ENCODE measurements at regions not wholly inside any gene's neighbourhood (a gene's known extent, or its start where the extent isn't known, plus 50 kb on each side); places are given as distances from the start of the nearest gene placed in this dataset.

DNA sequence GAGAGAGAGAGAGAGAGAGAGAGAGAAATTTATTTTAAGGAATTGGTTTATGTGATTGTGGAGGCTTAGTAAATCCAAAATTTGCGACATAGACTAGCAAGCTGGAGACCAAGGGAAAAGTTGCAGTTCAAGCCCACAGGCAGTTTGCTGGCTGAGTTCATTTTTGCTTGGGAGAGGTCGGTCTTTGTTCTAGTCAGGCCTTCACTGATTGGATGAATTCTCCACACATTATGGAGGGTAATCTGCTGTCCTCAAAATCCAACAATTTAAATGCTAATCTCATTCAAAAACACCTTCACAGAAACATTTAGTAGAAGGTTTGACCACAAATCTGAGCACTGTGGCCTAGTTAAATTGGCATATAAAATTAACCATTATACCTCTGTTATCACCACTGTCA is 439.6 kb downstream of the EPM2A start:
- Histone ChIP-seq H3K9ac (ENCODE audit: low read length) (no peak overlapping the region), H3K36me3 (replicated peaks in 1 of 2; ENCODE audit: control extremely low read depth in 1 of 2, control insufficient read depth in 1 of 2, extremely low read depth in 1 of 2, insufficient read depth in 2 of 2, low read length in 1 of 2) (no peaks in the 10 kb centered on the region), H3K27me3 (replicated peaks in 1 of 4; ENCODE audit: control extremely low read depth in 1 of 4, control insufficient read depth in 3 of 4, insufficient read depth in 4 of 4, low read length in 3 of 4) (no peaks in the 10 kb centered on the region), H3K79me2 (ENCODE audit: control insufficient read depth, insufficient read depth, low read length) (no peaks in the 10 kb centered on the region), H3K4me3 (ENCODE audit: control extremely low read depth in 1 of 5, extremely low read depth in 1 of 5, insufficient read depth in 1 of 5, low read depth in 2 of 5, low read length in 4 of 5) (no peak overlapping the region), H3K9me3 (ENCODE audit: control extremely low read depth in 1 of 3, control insufficient read depth in 2 of 3, insufficient read depth in 1 of 3, low read length in 2 of 3) (no peaks in the 10 kb centered on the region), H3K4me1 (ENCODE audit: control insufficient read depth in 2 of 2, insufficient read depth in 2 of 2, low read length in 2 of 2) (no peaks in the 10 kb centered on the region), H3K27ac (ENCODE audit: low read length in 2 of 2) (no peak overlapping the region), H2AFZ (ENCODE audit: insufficient read depth, low read depth, low read length, poor library complexity, severe bottlenecking) (no peak overlapping the region), H3K4me2 (replicated peaks; ENCODE audit: low read depth, low read length, poor library complexity, severe bottlenecking) (no peak overlapping the region), H4K20me1 (ENCODE audit: control insufficient read depth, insufficient read depth, low read length, poor library complexity, severe bottlenecking) (no peaks in the 10 kb centered on the region)
- WGBS (ENCODE audit: insufficient coverage): 100% methylated on average over 1 of the region's 2 CpGs
- DNase-seq: no peak
- Mint-ChIP-seq H3K9me3 (ENCODE audit: insufficient read depth) (peaks cover 3% of the 10 kb centered on the region), H3K27ac (no peak overlapping the region), H3K4me1 (no peaks in the 10 kb centered on the region), H3K4me3 (no peak overlapping the region), H3K27me3 (no peaks in the 10 kb centered on the region)
- POLR2A ChIA-PET: no interaction called here
- ATAC-seq (ENCODE audit: low read depth): no peak
- intact Hi-C loops (cut with micrococcal nuclease): no loop called here
- CTCF ChIA-PET: no interaction called here
- no peak for TF ChIP-seq EZH2 (IDR thresholded peaks at IDR 0.05; ENCODE audit: borderline replicate concordance, insufficient read depth, low read depth, low read length, poor library complexity, severe bottlenecking)
- TF ChIP-seq, protein P1, sequence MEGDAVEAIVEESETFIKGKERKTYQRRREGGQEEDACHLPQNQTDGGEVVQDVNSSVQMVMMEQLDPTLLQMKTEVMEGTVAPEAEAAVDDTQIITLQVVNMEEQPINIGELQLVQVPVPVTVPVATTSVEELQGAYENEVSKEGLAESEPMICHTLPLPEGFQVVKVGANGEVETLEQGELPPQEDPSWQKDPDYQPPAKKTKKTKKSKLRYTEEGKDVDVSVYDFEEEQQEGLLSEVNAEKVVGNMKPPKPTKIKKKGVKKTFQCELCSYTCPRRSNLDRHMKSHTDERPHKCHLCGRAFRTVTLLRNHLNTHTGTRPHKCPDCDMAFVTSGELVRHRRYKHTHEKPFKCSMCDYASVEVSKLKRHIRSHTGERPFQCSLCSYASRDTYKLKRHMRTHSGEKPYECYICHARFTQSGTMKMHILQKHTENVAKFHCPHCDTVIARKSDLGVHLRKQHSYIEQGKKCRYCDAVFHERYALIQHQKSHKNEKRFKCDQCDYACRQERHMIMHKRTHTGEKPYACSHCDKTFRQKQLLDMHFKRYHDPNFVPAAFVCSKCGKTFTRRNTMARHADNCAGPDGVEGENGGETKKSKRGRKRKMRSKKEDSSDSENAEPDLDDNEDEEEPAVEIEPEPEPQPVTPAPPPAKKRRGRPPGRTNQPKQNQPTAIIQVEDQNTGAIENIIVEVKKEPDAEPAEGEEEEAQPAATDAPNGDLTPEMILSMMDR (IDR thresholded peaks at IDR 0.05): no peak

DNA sequence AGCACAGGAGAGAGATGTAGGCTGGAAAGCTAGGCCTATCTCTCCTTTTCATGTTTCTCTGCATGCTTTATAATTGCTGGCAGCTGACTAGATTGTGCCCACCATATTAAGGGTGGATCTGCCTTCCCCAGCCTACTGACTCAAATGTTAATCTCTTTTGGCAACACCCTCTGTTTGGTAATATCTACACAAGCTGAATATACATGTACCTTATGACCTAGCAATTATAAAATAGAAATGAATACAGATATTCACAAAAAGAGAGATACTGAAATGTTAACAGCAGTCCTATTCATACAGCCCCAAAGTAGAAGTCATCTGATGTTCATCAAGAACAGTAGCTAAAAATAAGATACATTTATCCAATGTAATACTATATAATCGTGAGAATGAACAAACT is 429.6 kb downstream of the EPM2A start:
- CTCF ChIA-PET: no interaction called here
- H3K4me3 Mint-ChIP-seq: no peak overlapping the region
- TF ChIP-seq, protein P1 (IDR thresholded peaks at IDR 0.05): no peak
- no peak for TF ChIP-seq EZH2 (IDR thresholded peaks at IDR 0.05; ENCODE audit: borderline replicate concordance, insufficient read depth, low read depth, low read length, poor library complexity, severe bottlenecking)

More for the DNA sequence above, 429.6 kb downstream of the EPM2A start:
- ATAC-seq (ENCODE audit: low read depth) (no peak), DNase-seq (no peak)
- no peaks in the 10 kb centered on the region for H3K4me1 ChIP-seq (ENCODE audit: control insufficient read depth in 2 of 2, insufficient read depth in 2 of 2, low read length in 2 of 2)
- intact Hi-C loops (cut with micrococcal nuclease): no loop called here
- no peaks in the 10 kb centered on the region for H3K36me3 ChIP-seq (replicated peaks in 1 of 2; ENCODE audit: control extremely low read depth in 1 of 2, control insufficient read depth in 1 of 2, extremely low read depth in 1 of 2, insufficient read depth in 2 of 2, low read length in 1 of 2)
- H4K20me1 ChIP-seq (ENCODE audit: control insufficient read depth, insufficient read depth, low read length, poor library complexity, severe bottlenecking): no peaks in the 10 kb centered on the region
- H3K9ac ChIP-seq (ENCODE audit: low read length): no peak overlapping the region
- POLR2A ChIA-PET: no interaction called here
- H3K79me2 ChIP-seq (ENCODE audit: control insufficient read depth, insufficient read depth, low read length): no peaks in the 10 kb centered on the region
- peaks cover 7% of the 10 kb centered on the region for H3K27me3 Mint-ChIP-seq
- H3K9me3 ChIP-seq (ENCODE audit: control extremely low read depth in 1 of 3, control insufficient read depth in 2 of 3, insufficient read depth in 1 of 3, low read length in 2 of 3): no peaks in the 10 kb centered on the region
- no peak overlapping the region for H3K27ac Mint-ChIP-seq
- H3K4me2 ChIP-seq (replicated peaks; ENCODE audit: low read depth, low read length, poor library complexity, severe bottlenecking): no peak overlapping the region
- H2AFZ ChIP-seq (ENCODE audit: insufficient read depth, low read depth, low read length, poor library complexity, severe bottlenecking): no peak overlapping the region
- no peaks in the 10 kb centered on the region for H3K9me3 Mint-ChIP-seq (ENCODE audit: insufficient read depth)
- H3K27ac ChIP-seq (ENCODE audit: low read length in 2 of 2): no peak overlapping the region
- H3K4me3 ChIP-seq (ENCODE audit: control extremely low read depth in 1 of 5, extremely low read depth in 1 of 5, insufficient read depth in 1 of 5, low read depth in 2 of 5, low read length in 4 of 5): no peak overlapping the region
- WGBS (ENCODE audit: insufficient coverage): no CpG with 5 or more reads among the region's 1 CpG
- no peaks in the 10 kb centered on the region for H3K27me3 ChIP-seq (replicated peaks in 1 of 4; ENCODE audit: control extremely low read depth in 1 of 4, control insufficient read depth in 3 of 4, insufficient read depth in 4 of 4, low read length in 3 of 4)
- H3K4me1 Mint-ChIP-seq: no peaks in the 10 kb centered on the region
